ENCODE measurements at regions not wholly inside any gene's neighbourhood (a gene's known extent, or its start where the extent isn't known, plus 50 kb on each side); places are given as distances from the start of the nearest gene placed in this dataset.

DNA sequence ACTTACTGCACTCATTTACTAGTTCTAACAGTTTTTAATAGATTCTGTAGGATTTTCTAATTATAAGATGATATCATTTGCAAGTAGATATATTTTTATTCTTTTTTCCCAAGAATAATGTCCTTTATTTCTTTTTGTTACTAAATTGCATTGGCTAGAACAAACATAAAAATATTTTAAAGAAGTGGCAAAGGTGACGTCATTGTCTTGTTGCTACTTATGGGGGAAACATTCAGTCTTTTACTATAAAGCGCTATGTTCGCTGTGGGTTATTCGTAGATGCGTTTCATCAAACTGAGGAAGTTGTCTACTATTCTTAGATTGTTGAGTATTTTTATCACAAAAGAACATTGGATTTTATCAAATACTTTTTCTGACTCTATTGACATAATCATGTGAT, 765.2 kb upstream of the POU3F3 start:
- Histone ChIP-seq H4K20me1 (ENCODE audit: insufficient read depth, low read length) (no peaks in the 10 kb centered on the region), H3K9me3 (replicated peaks; ENCODE audit: insufficient read depth, low read length) (no peaks in the 10 kb centered on the region), H3K9me2 (replicated peaks; ENCODE audit: insufficient read depth, low read length) (no peaks in the 10 kb centered on the region), H3K4me1 (ENCODE audit: low read length) (no peaks in the 10 kb centered on the region), H3K4me3 (ENCODE audit: low read length) (no peak overlapping the region), H3F3A (ENCODE audit: insufficient read depth, low read length) (no peaks in the 10 kb centered on the region), H2AFZ (ENCODE audit: low read length) (no peak overlapping the region), H3K9ac (ENCODE audit: low read length) (no peak overlapping the region), H3K4me2 (ENCODE audit: low read depth, low read length) (no peak overlapping the region), H3K27ac (ENCODE audit: low read length) (no peak overlapping the region), H3K36me3 (replicated peaks; ENCODE audit: insufficient read depth, low read length) (no peaks in the 10 kb centered on the region), H3K27me3 (replicated peaks; ENCODE audit: insufficient read depth, low read length) (no peaks in the 10 kb centered on the region), H3K79me2 (ENCODE audit: low read length) (no peaks in the 10 kb centered on the region)
- no peak for TF ChIP-seq EZH2 (optimal IDR thresholded peaks at IDR 0.05; ENCODE audit: low read depth, low read length)
- TF ChIP-seq, protein P1, sequence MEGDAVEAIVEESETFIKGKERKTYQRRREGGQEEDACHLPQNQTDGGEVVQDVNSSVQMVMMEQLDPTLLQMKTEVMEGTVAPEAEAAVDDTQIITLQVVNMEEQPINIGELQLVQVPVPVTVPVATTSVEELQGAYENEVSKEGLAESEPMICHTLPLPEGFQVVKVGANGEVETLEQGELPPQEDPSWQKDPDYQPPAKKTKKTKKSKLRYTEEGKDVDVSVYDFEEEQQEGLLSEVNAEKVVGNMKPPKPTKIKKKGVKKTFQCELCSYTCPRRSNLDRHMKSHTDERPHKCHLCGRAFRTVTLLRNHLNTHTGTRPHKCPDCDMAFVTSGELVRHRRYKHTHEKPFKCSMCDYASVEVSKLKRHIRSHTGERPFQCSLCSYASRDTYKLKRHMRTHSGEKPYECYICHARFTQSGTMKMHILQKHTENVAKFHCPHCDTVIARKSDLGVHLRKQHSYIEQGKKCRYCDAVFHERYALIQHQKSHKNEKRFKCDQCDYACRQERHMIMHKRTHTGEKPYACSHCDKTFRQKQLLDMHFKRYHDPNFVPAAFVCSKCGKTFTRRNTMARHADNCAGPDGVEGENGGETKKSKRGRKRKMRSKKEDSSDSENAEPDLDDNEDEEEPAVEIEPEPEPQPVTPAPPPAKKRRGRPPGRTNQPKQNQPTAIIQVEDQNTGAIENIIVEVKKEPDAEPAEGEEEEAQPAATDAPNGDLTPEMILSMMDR (IDR thresholded peaks at IDR 0.05; ENCODE audit: low read length): no peak
- no peak for TF ChIP-seq EZH2phosphoT487 (IDR thresholded peaks at IDR 0.05; ENCODE audit: low read length)
- DNase-seq: no peak

DNA sequence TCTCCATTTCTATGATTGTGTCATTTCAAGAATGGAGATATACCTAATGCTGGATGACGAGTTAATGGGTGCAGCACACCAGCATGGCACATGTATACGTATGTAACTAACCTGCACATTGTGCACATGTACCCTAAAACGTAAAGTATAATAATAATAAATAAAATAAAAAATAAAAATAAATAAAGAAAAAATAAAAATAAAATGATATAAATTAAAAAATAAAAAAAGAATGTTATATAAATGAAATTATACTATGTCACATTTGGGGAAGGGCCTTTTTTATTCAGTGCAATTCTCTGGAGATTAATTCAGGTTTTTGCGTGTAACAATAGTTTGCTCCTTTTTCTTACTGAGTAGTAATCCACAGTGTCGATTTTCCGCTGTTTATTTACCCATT, 763.5 kb upstream of the POU3F3 start:
- Histone ChIP-seq H3F3A (ENCODE audit: insufficient read depth, low read length) (no peaks in the 10 kb centered on the region), H3K27me3 (replicated peaks; ENCODE audit: insufficient read depth, low read length) (no peaks in the 10 kb centered on the region), H3K9ac (ENCODE audit: low read length) (no peak overlapping the region), H4K20me1 (ENCODE audit: insufficient read depth, low read length) (no peaks in the 10 kb centered on the region), H3K4me3 (ENCODE audit: low read length) (no peak overlapping the region), H3K9me2 (replicated peaks; ENCODE audit: insufficient read depth, low read length) (no peaks in the 10 kb centered on the region), H3K4me2 (ENCODE audit: low read depth, low read length) (no peak overlapping the region), H3K4me1 (ENCODE audit: low read length) (no peaks in the 10 kb centered on the region), H2AFZ (ENCODE audit: low read length) (no peak overlapping the region), H3K9me3 (replicated peaks; ENCODE audit: insufficient read depth, low read length) (no peaks in the 10 kb centered on the region), H3K79me2 (ENCODE audit: low read length) (no peaks in the 10 kb centered on the region), H3K36me3 (replicated peaks; ENCODE audit: insufficient read depth, low read length) (no peaks in the 10 kb centered on the region), H3K27ac (ENCODE audit: low read length) (no peak overlapping the region)
- TF ChIP-seq EZH2phosphoT487 (IDR thresholded peaks at IDR 0.05; ENCODE audit: low read length) (no peak), EZH2 (optimal IDR thresholded peaks at IDR 0.05; ENCODE audit: low read depth, low read length) (no peak)
- TF ChIP-seq, protein P1 (IDR thresholded peaks at IDR 0.05; ENCODE audit: low read length): no peak
- no peak for DNase-seq

DNA sequence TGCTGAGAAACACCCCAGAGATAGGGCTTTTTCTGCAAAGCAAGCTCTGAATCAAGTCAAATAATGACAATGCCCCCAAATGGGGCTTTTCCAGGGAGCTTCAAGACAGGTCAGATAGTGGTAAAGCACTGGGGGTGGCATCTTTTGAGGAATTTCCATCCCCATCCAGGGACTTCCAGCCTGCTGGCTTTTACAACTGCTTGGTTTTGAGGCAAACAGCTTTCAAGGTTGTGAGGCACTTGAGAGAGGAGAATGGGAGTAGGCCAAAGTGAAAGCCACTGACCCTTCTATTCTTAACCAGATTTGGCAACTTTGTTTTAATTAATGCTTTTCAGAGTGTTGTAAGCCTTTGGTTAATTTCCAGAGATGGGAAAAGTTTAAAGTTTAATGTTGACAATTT, 762.0 kb upstream of the POU3F3 start:
- H3K9me3 ChIP-seq (replicated peaks; ENCODE audit: insufficient read depth, low read length): no peaks in the 10 kb centered on the region
- no peak overlapping the region for H3K4me2 ChIP-seq (ENCODE audit: low read depth, low read length)
- no peaks in the 10 kb centered on the region for H3K4me1 ChIP-seq (ENCODE audit: low read length)
- no peak overlapping the region for H3K27ac ChIP-seq (ENCODE audit: low read length)
- H3K9me2 ChIP-seq (replicated peaks; ENCODE audit: insufficient read depth, low read length): no peaks in the 10 kb centered on the region
- no peaks in the 10 kb centered on the region for H3K79me2 ChIP-seq (ENCODE audit: low read length)
- no peak overlapping the region for H2AFZ ChIP-seq (ENCODE audit: low read length)
- no peak for DNase-seq
- no peak overlapping the region for H3K4me3 ChIP-seq (ENCODE audit: low read length)
- no peaks in the 10 kb centered on the region for H3K36me3 ChIP-seq (replicated peaks; ENCODE audit: insufficient read depth, low read length)
- no peaks in the 10 kb centered on the region for H4K20me1 ChIP-seq (ENCODE audit: insufficient read depth, low read length)
- no peak overlapping the region for H3K9ac ChIP-seq (ENCODE audit: low read length)
- TF ChIP-seq EZH2phosphoT487 (IDR thresholded peaks at IDR 0.05; ENCODE audit: low read length): no peak
- TF ChIP-seq, protein P1 (IDR thresholded peaks at IDR 0.05; ENCODE audit: low read length): no peak
- no peak for TF ChIP-seq EZH2 (optimal IDR thresholded peaks at IDR 0.05; ENCODE audit: low read depth, low read length)
- H3K27me3 ChIP-seq (replicated peaks; ENCODE audit: insufficient read depth, low read length): no peaks in the 10 kb centered on the region
- no peaks in the 10 kb centered on the region for H3F3A ChIP-seq (ENCODE audit: insufficient read depth, low read length)

Data from MM.1S (cell line).